ENCODE measurements at regions not wholly inside any gene's neighbourhood (a gene's known extent, or its start where the extent isn't known, plus 50 kb on each side); places are given as distances from the start of the nearest gene placed in this dataset.

DNA sequence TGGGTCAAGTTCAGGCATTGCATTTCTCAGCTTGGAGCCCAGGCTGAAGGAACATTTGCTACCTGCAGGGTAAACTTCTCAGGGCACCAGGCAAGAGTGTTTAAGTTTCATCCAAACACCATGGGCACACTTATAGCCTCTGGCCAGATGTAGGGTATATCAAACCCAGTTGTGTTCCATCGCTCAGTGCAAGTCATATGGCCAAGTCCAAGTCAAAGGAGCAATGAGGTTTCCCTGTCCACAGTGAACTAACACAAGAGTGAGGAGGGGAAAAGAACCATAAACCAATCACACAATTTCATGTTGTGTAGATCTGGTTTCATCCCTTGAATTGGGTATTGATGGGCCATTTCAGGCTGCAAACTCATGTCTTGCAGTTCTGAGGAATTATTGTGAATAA, 107.2 kb downstream of the SOX11 start:
- no peaks in the 10 kb centered on the region for H3K4me1 Mint-ChIP-seq
- DNase-seq (no peak), ATAC-seq (ENCODE audit: low read depth) (no peak)
- TF ChIP-seq, protein P1, sequence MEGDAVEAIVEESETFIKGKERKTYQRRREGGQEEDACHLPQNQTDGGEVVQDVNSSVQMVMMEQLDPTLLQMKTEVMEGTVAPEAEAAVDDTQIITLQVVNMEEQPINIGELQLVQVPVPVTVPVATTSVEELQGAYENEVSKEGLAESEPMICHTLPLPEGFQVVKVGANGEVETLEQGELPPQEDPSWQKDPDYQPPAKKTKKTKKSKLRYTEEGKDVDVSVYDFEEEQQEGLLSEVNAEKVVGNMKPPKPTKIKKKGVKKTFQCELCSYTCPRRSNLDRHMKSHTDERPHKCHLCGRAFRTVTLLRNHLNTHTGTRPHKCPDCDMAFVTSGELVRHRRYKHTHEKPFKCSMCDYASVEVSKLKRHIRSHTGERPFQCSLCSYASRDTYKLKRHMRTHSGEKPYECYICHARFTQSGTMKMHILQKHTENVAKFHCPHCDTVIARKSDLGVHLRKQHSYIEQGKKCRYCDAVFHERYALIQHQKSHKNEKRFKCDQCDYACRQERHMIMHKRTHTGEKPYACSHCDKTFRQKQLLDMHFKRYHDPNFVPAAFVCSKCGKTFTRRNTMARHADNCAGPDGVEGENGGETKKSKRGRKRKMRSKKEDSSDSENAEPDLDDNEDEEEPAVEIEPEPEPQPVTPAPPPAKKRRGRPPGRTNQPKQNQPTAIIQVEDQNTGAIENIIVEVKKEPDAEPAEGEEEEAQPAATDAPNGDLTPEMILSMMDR (IDR thresholded peaks at IDR 0.05): no peak
- no peak overlapping the region for H3K4me3 Mint-ChIP-seq
- intact Hi-C loops (cut with micrococcal nuclease): no loop called here
- H3K27ac Mint-ChIP-seq: no peak overlapping the region
- CTCF ChIA-PET: no interaction called here
- H3K36me3 Mint-ChIP-seq (ENCODE audit: low read depth): no peaks in the 10 kb centered on the region
- H3K27me3 Mint-ChIP-seq: no peaks in the 10 kb centered on the region
- H3K9me3 Mint-ChIP-seq: peaks cover 4% of the 10 kb centered on the region
- POLR2A ChIA-PET: no interaction called here

DNA sequence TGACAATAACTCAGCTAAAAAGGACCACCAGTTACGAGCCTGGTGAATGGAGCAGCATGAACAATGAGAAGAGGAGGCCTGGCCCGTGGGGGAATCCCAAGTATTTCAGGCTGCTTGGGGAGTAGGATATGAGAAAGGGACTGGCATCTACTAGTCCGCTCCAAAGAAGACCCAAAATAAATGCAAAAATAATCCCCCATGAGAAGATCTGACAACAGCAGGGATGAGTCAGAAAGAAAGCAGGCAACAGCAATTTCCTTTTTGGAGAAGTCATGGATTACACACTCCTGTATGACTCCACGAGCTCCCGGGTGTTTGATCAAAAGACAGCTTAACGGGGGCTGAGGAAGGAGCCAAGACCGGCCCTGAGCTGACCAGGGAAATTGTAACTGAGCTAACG, 111.4 kb downstream of the SOX11 start:
- H3K27ac Mint-ChIP-seq: no peak overlapping the region
- H3K36me3 Mint-ChIP-seq (ENCODE audit: low read depth): no peaks in the 10 kb centered on the region
- TF ChIP-seq, protein P1 (IDR thresholded peaks at IDR 0.05): no peak
- DNase-seq (no peak), ATAC-seq (ENCODE audit: low read depth) (no peak)
- no peak overlapping the region for H3K4me3 Mint-ChIP-seq
- peaks cover 10% of the 10 kb centered on the region for H3K9me3 Mint-ChIP-seq
- POLR2A ChIA-PET: no interaction called here
- no peaks in the 10 kb centered on the region for H3K4me1 Mint-ChIP-seq
- CTCF ChIA-PET: no interaction called here
- H3K27me3 Mint-ChIP-seq: no peaks in the 10 kb centered on the region
- intact Hi-C loops (cut with micrococcal nuclease): no loop called here

DNA sequence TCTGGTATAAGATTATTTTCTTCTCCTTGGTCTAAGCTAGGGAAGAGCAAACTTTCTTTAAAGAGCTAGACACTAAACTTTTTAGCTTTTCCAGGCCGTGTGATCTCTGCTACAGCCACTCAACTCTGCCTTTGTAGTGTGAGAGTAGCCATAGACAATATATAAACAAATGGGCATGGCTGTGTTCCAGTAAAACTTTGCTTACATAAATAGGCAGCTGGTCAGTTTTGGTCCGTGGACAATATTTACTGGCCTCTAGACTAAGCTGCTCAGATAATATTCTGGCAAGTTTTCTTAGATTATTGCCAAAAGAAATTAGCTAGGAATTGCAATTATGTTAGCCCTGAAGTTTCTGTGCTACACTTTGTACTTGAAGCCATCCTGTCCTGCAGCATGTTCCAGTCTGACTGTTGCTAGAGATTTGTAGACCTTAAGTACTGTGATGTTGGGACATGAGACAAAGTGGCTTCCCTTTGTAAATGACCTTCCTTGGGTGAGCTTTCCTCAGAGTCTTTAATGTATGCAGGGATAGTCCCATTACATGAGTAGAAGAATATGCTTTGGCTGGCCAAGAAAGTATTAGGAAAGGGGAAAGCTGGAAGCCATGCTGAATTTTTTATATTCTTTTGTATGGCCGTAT, 126.9 kb downstream of the SOX11 start:
- DNase-seq (no peak), ATAC-seq (ENCODE audit: low read depth) (no peak)
- H3K27ac Mint-ChIP-seq: no peak overlapping the region
- ChIA-PET POLR2A (no interaction called here), CTCF (no interaction called here)
- no peaks in the 10 kb centered on the region for H3K36me3 Mint-ChIP-seq (ENCODE audit: low read depth)
- H3K27me3 Mint-ChIP-seq: no peaks in the 10 kb centered on the region
- H3K4me1 Mint-ChIP-seq: no peaks in the 10 kb centered on the region
- intact Hi-C loops (cut with micrococcal nuclease): no loop called here
- TF ChIP-seq, protein P1 (IDR thresholded peaks at IDR 0.05): no peak
- no peak overlapping the region for H3K4me3 Mint-ChIP-seq
- H3K9me3 Mint-ChIP-seq: peaks cover 5% of the 10 kb centered on the region

DNA sequence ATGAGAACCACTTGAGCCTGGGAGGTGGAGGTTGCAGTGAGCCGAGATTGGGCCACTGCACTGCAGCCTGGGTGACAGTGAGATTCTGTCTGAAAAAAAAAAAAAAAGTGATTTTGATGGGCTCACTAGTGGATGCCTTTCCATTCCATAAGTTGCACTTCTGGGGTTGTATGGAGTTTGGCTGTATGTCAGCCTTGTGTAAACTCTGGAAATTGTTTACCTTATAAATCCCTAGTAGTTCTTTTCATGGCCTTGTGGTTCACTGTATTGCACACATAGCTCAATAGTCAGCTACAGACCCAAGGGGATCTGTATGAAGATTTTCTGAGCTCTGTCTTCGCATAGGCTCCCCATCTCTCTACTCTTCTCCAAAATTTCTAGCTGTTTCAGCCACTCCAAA, 131.9 kb downstream of the SOX11 start:
- H3K4me3 Mint-ChIP-seq: no peak overlapping the region
- no peak overlapping the region for H3K27ac Mint-ChIP-seq
- POLR2A ChIA-PET: no interaction called here
- no peaks in the 10 kb centered on the region for H3K4me1 Mint-ChIP-seq
- TF ChIP-seq, protein P1 (IDR thresholded peaks at IDR 0.05): no peak
- ATAC-seq (ENCODE audit: low read depth) (no peak), DNase-seq (no peak)
- CTCF ChIA-PET: no interaction called here
- no peaks in the 10 kb centered on the region for H3K27me3 Mint-ChIP-seq
- H3K36me3 Mint-ChIP-seq (ENCODE audit: low read depth): no peaks in the 10 kb centered on the region
- peaks cover 5% of the 10 kb centered on the region for H3K9me3 Mint-ChIP-seq
- intact Hi-C loops (cut with micrococcal nuclease): no loop called here

DNA sequence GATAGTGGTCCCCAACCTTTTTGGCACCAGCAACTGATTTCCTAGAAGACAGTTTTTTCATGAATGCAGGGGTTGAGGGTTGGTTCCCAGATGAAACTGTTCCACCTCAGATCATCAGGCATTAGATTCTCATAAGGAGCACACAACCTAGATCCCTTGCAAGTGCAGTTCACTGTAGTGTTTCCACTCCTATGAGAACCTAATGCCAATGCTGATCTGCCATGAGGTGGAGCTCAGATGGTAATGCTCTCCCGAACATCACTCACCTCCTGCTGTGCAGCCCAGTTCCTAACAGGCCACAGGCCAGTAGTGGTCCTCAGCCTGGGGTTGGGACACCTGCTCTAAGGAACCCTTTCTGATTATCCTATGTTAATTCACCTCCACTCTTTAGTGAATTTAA, 133.5 kb downstream of the SOX11 start:
- no peak for DNase-seq
- ATAC-seq (ENCODE audit: low read depth): no peak
- Mint-ChIP-seq H3K9me3 (peaks cover 5% of the 10 kb centered on the region), H3K4me3 (no peak overlapping the region), H3K36me3 (ENCODE audit: low read depth) (no peaks in the 10 kb centered on the region), H3K27ac (no peak overlapping the region), H3K27me3 (no peaks in the 10 kb centered on the region), H3K4me1 (no peaks in the 10 kb centered on the region)
- POLR2A ChIA-PET: no interaction called here
- intact Hi-C loops (cut with micrococcal nuclease): no loop called here
- CTCF ChIA-PET: no interaction called here
- TF ChIP-seq, protein P1 (IDR thresholded peaks at IDR 0.05): no peak

Data from activated B cell treated with CpG ODN at 0.5 μM for 24 hours (primary cell).